GM12874 (cell line): ENCODE measurements at regions not wholly inside any gene's neighbourhood (a gene's known extent, or its start where the extent isn't known, plus 50 kb on each side); places are given as distances from the start of the nearest gene placed in this dataset.

ENCODE experiments used
- CTCF ChIP-seq: IDR thresholded peaks from 2 replicates; pipeline ENCODE4 v1.5.1; 2011; ENCODE audit warnings: low read depth, mild to moderate bottlenecking, control low read depth, low read length, moderate library complexity; ENCODE audit not compliant: insufficient read depth

- TF ChIP-seq CTCF = no peak
These were observed 357.6 kb upstream of the ATP5MC3 start for GRCh38 chr2:175539122-175539521.

- no peak for TF ChIP-seq CTCF
These were observed 354.5 kb upstream of the ATP5MC3 start for GRCh38 chr2:175536059-175536458.

- no peak for TF ChIP-seq CTCF
These were observed 354.1 kb upstream of the ATP5MC3 start for GRCh38 chr2:175535631-175536030.

DNA sequence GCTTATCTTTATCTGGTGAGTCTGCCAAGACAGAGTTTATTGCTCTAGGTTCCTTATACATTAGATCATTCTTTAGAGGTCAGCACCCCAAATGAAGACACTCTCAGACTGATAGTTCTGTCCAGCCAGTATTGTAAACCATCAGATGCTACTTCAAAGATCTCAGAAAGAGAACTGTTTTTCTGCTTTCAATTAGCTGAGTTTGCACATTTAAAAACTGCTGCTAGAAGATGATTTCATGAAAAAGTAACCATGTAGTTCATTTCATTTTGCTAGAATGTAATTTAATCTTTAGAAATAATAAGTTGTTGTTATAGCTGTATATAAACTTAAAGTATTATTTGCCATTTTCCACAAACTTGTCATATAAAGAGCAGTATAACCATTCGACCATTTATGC, 344.5 kb upstream of the ATP5MC3 start:
- TF ChIP-seq CTCF = no peak

DNA sequence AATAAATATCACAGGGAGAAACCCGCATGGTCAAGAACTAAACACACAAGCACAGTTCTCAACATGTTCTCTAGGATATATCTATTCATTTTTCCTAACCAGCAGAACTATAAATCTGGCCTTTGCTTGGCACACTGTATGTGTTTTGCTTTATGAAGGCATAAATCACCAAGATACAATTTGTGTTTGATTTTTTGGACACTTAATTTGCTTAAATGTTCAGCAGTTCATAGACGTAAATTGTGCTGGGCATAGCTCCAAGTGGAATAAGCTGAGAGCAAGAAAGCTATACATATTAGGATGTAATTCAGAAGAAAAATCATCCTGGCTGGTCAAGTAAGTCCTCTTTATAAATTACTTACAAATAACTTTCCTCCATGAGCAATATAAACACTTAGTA, 341.5 kb upstream of the ATP5MC3 start:
- no peak for TF ChIP-seq CTCF

GRCh38 chr2:175518206-175518605, 336.7 kb upstream of the ATP5MC3 start:
- no peak for TF ChIP-seq CTCF

GRCh38 chr2:175516555-175516954, 335.0 kb upstream of the ATP5MC3 start:
- TF ChIP-seq CTCF = no peak

DNA sequence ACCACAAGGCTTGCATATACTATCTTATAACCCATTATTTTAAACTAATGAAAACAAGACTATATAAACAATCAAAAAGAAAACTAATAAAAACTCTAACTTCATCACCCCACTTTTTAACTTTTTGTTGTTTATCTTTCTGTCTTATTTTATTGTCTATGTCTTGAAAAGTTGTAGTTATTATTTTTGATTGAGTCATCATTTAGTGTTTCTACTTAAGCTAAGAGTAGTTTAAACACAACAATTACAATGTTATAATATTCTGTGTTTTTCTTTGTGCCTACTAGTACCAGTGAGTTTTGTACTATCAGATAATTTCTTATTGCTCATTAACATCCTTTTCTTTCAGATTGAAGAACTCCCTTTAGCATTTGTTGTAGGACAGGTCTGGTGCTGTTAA, 318.7 kb upstream of the ATP5MC3 start:
- TF ChIP-seq CTCF = no peak
